ENCODE measurements at regions not wholly inside any gene's neighbourhood (a gene's known extent, or its start where the extent isn't known, plus 50 kb on each side); places are given as distances from the start of the nearest gene placed in this dataset.
"Not testable (repeated sequence)": the region's sequence is repeated elsewhere in the genome, so short reads cannot be mapped to it uniquely, and the experiment has no call there.

DNA sequence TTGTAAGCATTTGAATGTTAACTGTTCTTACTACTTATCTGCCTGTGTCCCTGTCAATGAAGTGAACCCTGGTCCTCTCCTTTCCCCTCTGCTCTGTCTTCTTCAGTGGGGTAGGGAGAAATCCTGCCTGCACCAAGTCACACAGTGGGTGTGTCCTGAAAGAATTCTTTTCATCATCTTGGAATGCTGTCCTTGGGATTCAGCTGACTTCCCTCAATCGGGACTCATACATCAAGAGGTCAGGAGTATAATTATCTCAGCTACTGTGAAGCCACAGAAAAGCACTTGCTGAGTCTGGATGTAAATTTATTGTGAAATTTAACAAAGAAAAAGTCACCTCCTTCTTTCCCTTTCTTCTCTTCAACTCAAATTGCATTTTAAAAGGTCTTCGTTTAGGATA is 328.5 kb downstream of the SOX4 start:
- CTCF ChIA-PET: no interaction called here
- no peak overlapping the region for H3K27ac Mint-ChIP-seq
- peaks cover under 1% of the 10 kb centered on the region for H3K4me1 Mint-ChIP-seq
- H3K27me3 Mint-ChIP-seq: no peaks in the 10 kb centered on the region
- DNase-seq (no peak), ATAC-seq (no peak)
- H3K36me3 Mint-ChIP-seq: no peaks in the 10 kb centered on the region
- H3K4me3 Mint-ChIP-seq: no peak overlapping the region
- H3K9me3 Mint-ChIP-seq (ENCODE audit: low read depth): peaks cover 4% of the 10 kb centered on the region

DNA sequence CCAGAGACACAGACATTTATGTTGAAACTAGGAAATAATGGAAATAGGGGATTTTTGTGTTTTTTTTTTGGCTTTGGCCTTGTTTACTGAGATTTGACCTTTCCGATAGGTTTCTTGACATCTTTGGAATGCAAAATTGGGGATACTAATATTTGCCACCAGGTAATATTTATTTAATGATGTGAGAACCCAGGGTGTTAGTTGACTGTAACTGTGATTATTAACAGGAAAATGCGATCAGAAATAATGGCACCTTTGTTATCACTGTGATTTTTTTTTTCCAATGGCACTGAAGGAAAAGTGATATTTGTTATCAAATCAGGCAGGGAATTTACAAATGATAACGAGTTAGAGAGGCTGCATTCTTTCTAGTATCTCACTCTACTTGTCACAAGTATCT is 330.5 kb downstream of the SOX4 start:
- ATAC-seq: no peak
- Mint-ChIP-seq H3K27me3 (no peaks in the 10 kb centered on the region), H3K9me3 (ENCODE audit: low read depth) (peaks cover 4% of the 10 kb centered on the region), H3K4me3 (no peak overlapping the region), H3K27ac (no peak overlapping the region), H3K36me3 (no peaks in the 10 kb centered on the region), H3K4me1 (peaks cover 2% of the 10 kb centered on the region)
- CTCF ChIA-PET: no interaction called here
- DNase-seq: no peak

DNA sequence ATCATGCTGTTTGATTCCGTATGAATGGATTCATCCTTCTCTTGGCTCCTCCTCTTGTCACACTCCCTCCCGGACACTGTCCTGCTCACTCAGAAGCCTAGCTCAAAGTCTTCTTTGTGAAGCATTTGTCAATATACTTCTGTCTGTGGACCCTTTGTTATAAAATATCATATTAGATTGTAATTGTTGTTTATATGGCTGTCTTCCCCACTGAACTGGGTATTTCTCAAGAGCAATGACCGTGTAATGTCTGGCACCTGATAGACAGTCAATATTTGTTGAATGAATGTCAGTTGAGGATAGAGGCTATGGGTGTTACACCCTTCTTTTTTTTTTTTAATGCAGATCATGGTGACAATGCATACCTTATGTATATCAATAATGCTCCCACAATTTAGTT is 335.3 kb downstream of the SOX4 start:
- Mint-ChIP-seq H3K4me3 (no peak overlapping the region), H3K36me3 (no peaks in the 10 kb centered on the region), H3K4me1 (peaks cover 2% of the 10 kb centered on the region), H3K27me3 (no peaks in the 10 kb centered on the region), H3K9me3 (ENCODE audit: low read depth) (peaks cover 4% of the 10 kb centered on the region), H3K27ac (no peak overlapping the region)
- ATAC-seq (no peak), DNase-seq (no peak)
- CTCF ChIA-PET: no interaction called here

DNA sequence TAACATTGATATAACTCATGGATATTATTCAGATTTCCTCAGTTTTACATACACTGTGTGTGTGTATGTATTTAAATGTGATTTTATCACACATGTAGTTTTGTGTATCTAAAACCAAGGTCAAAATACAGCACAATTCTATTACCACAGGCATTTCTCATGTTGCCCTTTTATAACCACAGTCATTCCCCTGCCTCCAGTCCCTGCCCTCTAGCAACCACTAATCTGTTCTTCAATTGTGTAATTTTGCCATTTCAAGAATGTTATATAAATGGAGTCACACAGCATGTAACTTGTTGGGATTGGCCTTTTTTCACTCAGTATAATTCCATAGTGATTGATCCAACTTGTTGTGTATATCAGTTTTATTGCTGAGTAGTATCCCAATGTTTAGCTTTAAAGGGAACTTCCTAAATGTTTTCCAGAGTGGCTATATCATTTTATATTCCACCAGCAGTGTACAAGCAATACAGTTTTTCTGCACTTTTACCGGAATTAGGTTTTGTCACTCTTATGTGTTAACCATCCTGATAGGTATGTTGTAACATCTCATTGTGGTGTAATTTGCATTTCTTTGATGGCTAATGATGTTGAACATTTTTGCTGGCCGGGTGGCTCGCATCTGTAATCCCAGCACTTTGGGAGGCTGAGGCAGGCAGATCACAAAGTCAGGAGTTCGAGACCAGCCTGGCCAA is 338.2 kb downstream of the SOX4 start:
- H3K36me3 Mint-ChIP-seq: no peaks in the 10 kb centered on the region
- DNase-seq: no peak
- peaks cover 2% of the 10 kb centered on the region for H3K4me1 Mint-ChIP-seq
- no peak overlapping the region for H3K4me3 Mint-ChIP-seq
- H3K27ac Mint-ChIP-seq: no peak overlapping the region
- CTCF ChIA-PET: no interaction called here
- ATAC-seq: no peak
- no peaks in the 10 kb centered on the region for H3K9me3 Mint-ChIP-seq (ENCODE audit: low read depth)
- H3K27me3 Mint-ChIP-seq: no peaks in the 10 kb centered on the region

DNA sequence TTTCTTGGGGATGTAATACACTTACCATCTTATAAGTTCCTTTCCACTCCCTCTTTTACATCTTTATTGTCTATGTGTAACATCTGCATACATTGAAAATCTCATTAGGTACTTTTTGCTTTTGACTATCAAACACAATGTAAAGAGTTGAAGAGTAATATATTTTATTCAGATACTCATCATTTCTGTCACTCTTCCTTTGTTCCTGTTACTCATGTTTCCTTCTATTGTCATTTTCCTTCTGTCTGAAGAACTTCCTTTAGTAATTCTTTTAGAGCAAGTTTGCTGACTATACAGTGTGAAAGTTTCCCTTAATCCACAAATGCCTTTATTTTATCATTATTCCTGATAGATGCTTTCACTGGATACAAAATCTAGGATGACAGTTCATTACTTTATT is 339.8 kb downstream of the SOX4 start:
- Mint-ChIP-seq H3K4me1 (no peaks in the 10 kb centered on the region), H3K27me3 (no peaks in the 10 kb centered on the region), H3K9me3 (ENCODE audit: low read depth) (no peaks in the 10 kb centered on the region), H3K4me3 (no peak overlapping the region), H3K36me3 (no peaks in the 10 kb centered on the region), H3K27ac (no peak overlapping the region)
- no peak for ATAC-seq
- DNase-seq: no peak
- CTCF ChIA-PET: no interaction called here

DNA sequence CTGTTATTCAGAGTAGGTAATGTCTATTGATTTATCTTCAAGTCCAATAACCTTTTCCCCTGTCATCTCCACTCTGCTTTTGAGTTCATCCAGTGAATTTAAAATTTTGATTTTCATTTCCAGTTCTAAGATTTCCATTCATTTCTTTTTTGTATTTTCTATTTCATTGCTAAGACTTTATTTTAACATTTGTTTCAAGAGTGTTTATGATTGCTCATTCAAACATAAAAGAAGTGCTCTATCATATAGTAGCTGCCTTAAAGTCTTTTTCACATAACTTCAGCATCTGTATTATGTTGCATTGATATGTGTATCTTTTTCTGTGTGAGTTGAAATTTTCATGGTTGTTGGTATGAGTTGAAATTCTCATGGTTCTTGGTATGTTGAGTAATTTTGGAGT is 341.6 kb downstream of the SOX4 start:
- Mint-ChIP-seq H3K4me1 (no peaks in the 10 kb centered on the region), H3K9me3 (ENCODE audit: low read depth) (no peaks in the 10 kb centered on the region), H3K36me3 (no peaks in the 10 kb centered on the region), H3K27ac (no peak overlapping the region), H3K27me3 (no peaks in the 10 kb centered on the region), H3K4me3 (no peak overlapping the region)
- DNase-seq (no peak), ATAC-seq (no peak)
- CTCF ChIA-PET: no interaction called here

DNA sequence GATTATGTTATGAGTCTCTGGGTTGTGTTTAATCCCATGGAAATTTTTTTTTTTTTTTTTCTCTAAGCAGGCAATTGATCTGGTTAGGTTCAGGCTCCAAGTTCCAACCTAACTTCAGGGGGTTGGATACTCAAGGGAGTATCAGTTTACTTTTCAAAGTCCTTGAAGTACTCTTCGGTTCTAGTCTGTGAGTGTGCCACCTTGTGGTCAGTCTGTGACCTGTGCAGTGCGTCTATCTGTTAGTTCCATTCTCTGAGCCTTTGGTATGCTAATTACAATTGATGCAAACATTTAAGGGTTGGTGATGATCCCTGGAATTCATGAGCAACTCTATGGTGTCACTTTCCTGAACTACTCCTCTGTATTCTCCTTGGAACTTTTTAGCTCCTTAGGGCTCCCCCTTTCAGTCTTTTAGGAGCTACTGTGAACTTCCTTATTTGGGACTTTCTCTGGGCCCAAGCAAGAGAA is 342.0 kb downstream of the SOX4 start:
- CTCF ChIA-PET: no interaction called here
- H3K4me3 Mint-ChIP-seq: no peak overlapping the region
- H3K9me3 Mint-ChIP-seq (ENCODE audit: low read depth): no peaks in the 10 kb centered on the region
- H3K27ac Mint-ChIP-seq: no peak overlapping the region
- DNase-seq (no peak), ATAC-seq (no peak)
- no peaks in the 10 kb centered on the region for H3K27me3 Mint-ChIP-seq
- H3K4me1 Mint-ChIP-seq: no peaks in the 10 kb centered on the region
- no peaks in the 10 kb centered on the region for H3K36me3 Mint-ChIP-seq

DNA sequence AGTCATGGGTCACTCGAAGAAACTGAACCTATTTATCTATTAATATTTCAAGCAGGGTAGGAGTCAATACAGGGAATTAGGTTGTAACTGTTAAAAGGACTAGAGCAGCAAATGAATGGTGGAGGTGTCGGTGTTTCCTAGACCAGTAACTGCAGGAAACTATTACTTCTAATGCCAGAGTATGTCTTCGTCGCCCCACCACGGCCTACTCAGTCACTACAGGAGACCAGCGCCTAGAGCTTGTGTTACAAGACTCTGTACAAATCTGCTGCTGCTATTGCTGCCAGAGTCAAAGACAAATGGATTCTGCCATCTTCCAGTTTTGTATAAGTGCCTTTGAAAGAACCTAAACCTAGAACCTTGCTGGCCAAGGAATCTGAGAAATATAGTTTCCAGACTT is 343.9 kb downstream of the SOX4 start:
- Mint-ChIP-seq H3K27ac (no peak overlapping the region), H3K36me3 (no peaks in the 10 kb centered on the region), H3K9me3 (ENCODE audit: low read depth) (no peaks in the 10 kb centered on the region), H3K4me1 (no peaks in the 10 kb centered on the region), H3K4me3 (no peak overlapping the region), H3K27me3 (no peaks in the 10 kb centered on the region)
- DNase-seq (no peak), ATAC-seq (no peak)
- CTCF ChIA-PET: no interaction called here

DNA sequence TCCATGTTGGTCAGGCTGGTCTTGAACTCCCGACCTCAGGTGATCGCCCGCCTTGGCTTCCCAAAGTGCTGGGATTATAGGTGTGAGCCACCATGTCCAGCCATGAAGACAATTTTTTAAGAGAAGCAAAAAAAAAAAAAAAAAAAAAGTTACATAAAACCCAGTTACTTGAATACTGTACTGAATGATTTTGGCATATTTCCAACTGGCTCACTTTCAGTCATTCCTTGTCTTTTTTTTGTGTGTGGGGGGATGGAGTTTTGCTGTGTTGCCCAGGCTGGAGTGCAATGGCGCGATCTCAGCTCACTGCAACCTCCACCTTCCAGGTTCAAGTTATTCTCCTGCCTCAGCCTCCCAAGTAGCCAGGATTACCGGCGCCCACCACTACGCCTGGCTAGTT is 345.5 kb downstream of the SOX4 start:
- DNase-seq; H3K9me3 Mint-ChIP-seq (ENCODE audit: low read depth); ATAC-seq; H3K27me3 Mint-ChIP-seq; CTCF ChIA-PET; H3K27ac Mint-ChIP-seq; H3K4me1 Mint-ChIP-seq; H3K36me3 Mint-ChIP-seq; H3K4me3 Mint-ChIP-seq: not testable (repeated sequence)

DNA sequence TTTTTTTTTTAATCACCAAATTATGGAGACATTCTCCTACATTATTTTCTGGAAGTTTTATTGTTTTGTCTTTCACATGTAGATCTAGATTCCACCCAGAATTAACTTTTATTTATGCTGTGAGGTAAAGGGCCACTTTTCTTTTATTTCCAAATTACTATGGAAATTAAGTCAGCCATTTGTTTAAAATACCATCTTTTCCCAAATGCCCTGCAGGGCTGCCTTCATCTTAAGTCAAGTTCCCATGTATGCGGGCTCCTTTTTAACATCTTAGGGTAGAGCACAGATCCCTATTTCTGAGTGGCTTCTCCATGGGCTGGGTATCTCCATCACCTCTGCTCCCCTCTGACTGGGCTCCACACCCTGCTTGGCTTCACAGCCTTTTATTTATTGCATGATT is 348.4 kb downstream of the SOX4 start:
- Mint-ChIP-seq H3K4me1 (no peaks in the 10 kb centered on the region), H3K27ac (no peak overlapping the region), H3K27me3 (no peaks in the 10 kb centered on the region), H3K4me3 (no peak overlapping the region), H3K36me3 (no peaks in the 10 kb centered on the region), H3K9me3 (ENCODE audit: low read depth) (no peaks in the 10 kb centered on the region)
- no peak for ATAC-seq
- CTCF ChIA-PET: no interaction called here
- DNase-seq: no peak

DNA sequence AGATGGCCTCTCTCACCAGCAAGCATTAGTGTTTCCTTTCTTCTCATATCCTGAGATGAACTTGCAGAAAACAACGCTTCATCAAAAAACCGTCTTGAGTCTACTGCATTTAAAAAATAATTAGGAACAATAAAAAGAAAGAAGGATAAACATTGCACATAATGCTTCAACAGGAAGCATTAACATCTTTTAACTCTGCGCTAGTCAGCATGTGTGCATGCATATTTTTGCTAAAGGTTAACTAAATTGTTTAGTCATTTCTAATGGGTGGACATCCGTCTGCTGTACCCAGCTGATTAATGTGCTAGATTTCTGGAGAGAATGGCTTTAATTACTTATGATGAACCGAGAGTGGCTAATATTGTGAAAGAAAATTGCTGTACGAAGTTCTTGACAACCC is 349.3 kb downstream of the SOX4 start:
- Mint-ChIP-seq H3K9me3 (ENCODE audit: low read depth) (no peaks in the 10 kb centered on the region), H3K27me3 (no peaks in the 10 kb centered on the region), H3K4me3 (no peak overlapping the region), H3K36me3 (no peaks in the 10 kb centered on the region), H3K27ac (no peak overlapping the region), H3K4me1 (no peaks in the 10 kb centered on the region)
- ATAC-seq: no peak
- CTCF ChIA-PET: no interaction called here
- DNase-seq: no peak

DNA sequence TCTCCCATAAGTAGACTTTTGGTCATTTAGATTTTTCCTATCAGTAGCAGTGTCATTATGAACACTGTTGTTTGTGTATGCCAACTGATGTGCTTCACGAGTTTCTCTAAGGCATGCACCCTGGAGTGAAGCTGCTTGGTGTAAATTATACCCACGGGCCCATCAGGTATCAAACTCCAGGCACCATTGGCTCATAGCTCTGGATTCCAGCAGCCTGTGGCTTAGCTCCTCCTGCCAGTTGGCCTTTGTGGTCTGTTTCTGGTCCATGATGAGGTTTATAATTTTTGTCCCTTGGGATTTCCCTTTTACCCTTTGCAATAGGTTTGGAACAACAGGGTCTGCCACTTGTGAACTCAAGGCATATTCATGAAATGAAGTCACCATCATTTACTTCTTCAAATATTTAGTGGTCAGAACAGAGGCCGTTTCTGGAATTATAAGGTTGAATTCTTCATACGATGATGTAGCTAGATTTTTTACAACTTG is 350.5 kb downstream of the PRL start:
- CTCF ChIA-PET: no interaction called here
- Mint-ChIP-seq H3K9me3 (ENCODE audit: low read depth) (peaks cover 1% of the 10 kb centered on the region), H3K27ac (no peak overlapping the region), H3K4me1 (no peaks in the 10 kb centered on the region), H3K36me3 (no peaks in the 10 kb centered on the region), H3K27me3 (no peaks in the 10 kb centered on the region), H3K4me3 (no peak overlapping the region)
- ATAC-seq: no peak
- no peak for DNase-seq

DNA sequence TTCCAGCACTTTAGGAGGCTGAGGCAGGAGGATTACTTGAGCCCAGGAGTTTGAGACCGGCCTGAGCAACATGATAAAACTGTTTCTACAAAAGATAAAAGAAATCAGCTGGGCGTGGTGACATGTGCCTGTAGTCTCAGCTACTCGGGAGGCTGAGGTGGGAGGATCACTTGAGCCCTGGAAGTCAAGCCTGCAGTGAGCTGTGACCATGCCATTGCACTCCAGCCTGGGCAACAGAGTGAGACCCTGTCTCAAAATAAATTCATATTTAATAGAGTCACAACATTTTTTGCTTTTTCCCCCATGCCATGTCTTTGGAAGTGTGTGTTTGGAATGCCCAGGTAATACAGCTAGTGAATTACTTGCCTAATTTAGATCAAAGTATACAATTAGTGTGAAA is 349.6 kb downstream of the PRL start:
- H3K4me3 Mint-ChIP-seq; ATAC-seq; CTCF ChIA-PET; H3K9me3 Mint-ChIP-seq (ENCODE audit: low read depth); H3K27me3 Mint-ChIP-seq; H3K36me3 Mint-ChIP-seq; H3K27ac Mint-ChIP-seq; H3K4me1 Mint-ChIP-seq; DNase-seq: not testable (repeated sequence)

DNA sequence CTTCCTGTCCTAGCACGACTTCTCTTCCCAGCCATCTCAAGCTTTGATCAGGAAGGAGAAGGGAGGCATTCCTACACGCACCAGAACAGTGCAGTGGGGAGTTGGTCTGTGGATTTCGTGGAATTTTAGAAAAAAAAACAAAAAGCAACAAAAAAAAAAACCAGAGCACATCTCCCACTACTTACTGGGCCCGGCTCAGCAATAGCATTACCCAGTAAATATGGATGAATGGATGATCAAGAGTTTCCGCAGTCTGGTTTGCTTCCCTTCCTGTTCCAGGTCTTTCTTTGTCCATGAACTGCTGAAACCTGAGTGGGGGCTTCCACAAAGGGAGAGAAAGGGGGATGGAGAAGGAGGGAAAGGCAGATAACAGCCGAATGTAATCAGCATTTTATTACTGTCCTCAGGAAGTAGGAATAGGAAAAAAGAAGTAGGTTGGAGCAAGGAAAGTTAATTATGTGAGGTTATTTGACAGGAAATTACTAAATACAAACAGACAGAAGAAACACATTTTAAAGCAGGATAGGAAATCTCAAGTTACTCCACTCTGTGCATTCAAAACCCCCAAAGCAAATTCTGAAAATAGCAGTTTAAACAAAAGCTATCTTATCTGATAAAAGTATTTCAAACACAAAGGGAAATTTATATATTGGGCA is 349.0 kb downstream of the PRL start:
- no peak for DNase-seq
- Mint-ChIP-seq H3K27me3 (no peaks in the 10 kb centered on the region), H3K36me3 (no peaks in the 10 kb centered on the region), H3K27ac (no peak overlapping the region), H3K4me3 (no peak overlapping the region), H3K4me1 (no peaks in the 10 kb centered on the region), H3K9me3 (ENCODE audit: low read depth) (peaks cover 1% of the 10 kb centered on the region)
- no peak for ATAC-seq
- CTCF ChIA-PET: no interaction called here

Data from activated CD8-positive, alpha-beta memory T cell treated with anti-CD3 and anti-CD28 coated beads, Interleukin-2, amount 10 ng/mL, durations not matched to agents 7 days and 5 days (primary cell).